ENCODE measurements at regions not wholly inside any gene's neighbourhood (a gene's known extent, or its start where the extent isn't known, plus 50 kb on each side); places are given as distances from the start of the nearest gene placed in this dataset.

DNA sequence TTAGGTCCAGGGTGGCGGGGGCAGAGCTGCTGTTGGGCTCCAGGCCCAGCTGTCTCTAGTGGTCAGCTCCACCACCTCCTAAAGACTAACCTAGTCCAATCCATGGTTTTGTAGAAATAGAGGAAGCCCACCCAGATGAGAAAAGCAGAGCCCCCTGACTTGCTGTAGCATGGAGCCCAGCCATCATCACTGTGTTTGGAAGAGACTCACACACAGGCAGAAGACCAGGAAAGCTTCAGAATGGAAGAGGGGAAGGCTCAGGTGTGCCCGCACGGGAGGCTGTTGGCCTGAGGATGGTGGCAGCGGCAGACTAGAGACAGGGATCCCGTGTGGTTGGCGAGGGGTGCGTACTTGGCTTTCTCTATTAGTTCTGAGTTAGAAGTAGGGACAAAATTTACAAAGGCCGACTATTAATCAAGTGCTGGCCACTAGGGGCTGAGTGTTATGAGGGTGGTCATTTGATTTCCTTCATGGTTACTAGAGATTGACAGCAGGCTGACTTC lies 193.2 kb upstream of the SOX1 start:
- TF ChIP-seq POLR2A (IDR thresholded peaks at IDR 0.05): no peak
- TF ChIP-seq, protein P1, sequence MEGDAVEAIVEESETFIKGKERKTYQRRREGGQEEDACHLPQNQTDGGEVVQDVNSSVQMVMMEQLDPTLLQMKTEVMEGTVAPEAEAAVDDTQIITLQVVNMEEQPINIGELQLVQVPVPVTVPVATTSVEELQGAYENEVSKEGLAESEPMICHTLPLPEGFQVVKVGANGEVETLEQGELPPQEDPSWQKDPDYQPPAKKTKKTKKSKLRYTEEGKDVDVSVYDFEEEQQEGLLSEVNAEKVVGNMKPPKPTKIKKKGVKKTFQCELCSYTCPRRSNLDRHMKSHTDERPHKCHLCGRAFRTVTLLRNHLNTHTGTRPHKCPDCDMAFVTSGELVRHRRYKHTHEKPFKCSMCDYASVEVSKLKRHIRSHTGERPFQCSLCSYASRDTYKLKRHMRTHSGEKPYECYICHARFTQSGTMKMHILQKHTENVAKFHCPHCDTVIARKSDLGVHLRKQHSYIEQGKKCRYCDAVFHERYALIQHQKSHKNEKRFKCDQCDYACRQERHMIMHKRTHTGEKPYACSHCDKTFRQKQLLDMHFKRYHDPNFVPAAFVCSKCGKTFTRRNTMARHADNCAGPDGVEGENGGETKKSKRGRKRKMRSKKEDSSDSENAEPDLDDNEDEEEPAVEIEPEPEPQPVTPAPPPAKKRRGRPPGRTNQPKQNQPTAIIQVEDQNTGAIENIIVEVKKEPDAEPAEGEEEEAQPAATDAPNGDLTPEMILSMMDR (IDR thresholded peaks at IDR 0.05): no peak

Data from body of pancreas (tissue), 4 donors.